RWPE1 (cell line): ENCODE measurements at regions not wholly inside any gene's neighbourhood (a gene's known extent, or its start where the extent isn't known, plus 50 kb on each side); places are given as distances from the start of the nearest gene placed in this dataset.

Experiments used
- CTCF ChIA-PET: fragments of 350-600 bp; sonication (Branson Sonifier 250); formaldehyde crosslinking; extraction: SDS; loops from one replicate; lab custom pipeline; 2021; lab: Yijun Ruan, JAX
- POLR2A ChIA-PET: fragments of 400-600 bp; formaldehyde crosslinking; extraction: SDS; loops from one replicate; lab custom pipeline; 2020; ENCODE audit warnings: antibody characterized with exemption; ENCODE audit not compliant: low non-redundant PET; lab: Yijun Ruan, JAX
- DNase-seq: peaks from one replicate; pipeline ENCODE4 v3.0.0; 2012; ENCODE audit warnings: low spot score
- H3K27ac ChIP-seq: fragments of 450-650 bp; 2 replicates; pipeline ENCODE4 v1.5.1; 2017
- CTCF ChIP-seq: fragments of 450-650 bp; conservative IDR thresholded peaks from 2 replicates; pipeline ENCODE4 v1.5.1; 2017; ENCODE audit warnings: low read depth, mild to moderate bottlenecking

- ChIA-PET POLR2A (no interaction called here), CTCF (no interaction called here)
- TF ChIP-seq CTCF = no peak
- DNase-seq = no peak
- no peak overlapping the region for H3K27ac ChIP-seq
Measured at GRCh38 chr18:56196495-56197225, 441.7 kb downstream of the TXNL1 start.

- H3K27ac ChIP-seq = no peak overlapping the region
- CTCF ChIA-PET = no interaction called here
- DNase-seq = no peak
- POLR2A ChIA-PET = no interaction called here
- TF ChIP-seq CTCF = no peak
Measured at GRCh38 chr18:56191334-56191733, 447.1 kb downstream of the TXNL1 start.

- CTCF ChIA-PET = interaction anchor here (0.8 kb wide), 1 partner anchor 21 kb away, joined by 3 read pairs; no protein-coding TSS in a partner anchor
- POLR2A ChIA-PET = no interaction called here
- H3K27ac ChIP-seq = no peak overlapping the region
- TF ChIP-seq CTCF = no peak
- no peak for DNase-seq
Measured at GRCh38 chr18:56189615-56190014, 448.8 kb downstream of the TXNL1 start.

GRCh38 chr18:56188529-56189275 is 449.7 kb downstream of the TXNL1 start:
- POLR2A ChIA-PET = no interaction called here
- no peak for TF ChIP-seq CTCF
- no peak overlapping the region for H3K27ac ChIP-seq
- CTCF ChIA-PET = no interaction called here
- no peak for DNase-seq

- no peak for DNase-seq
- CTCF ChIA-PET = no interaction called here
- H3K27ac ChIP-seq = no peak overlapping the region
- POLR2A ChIA-PET = no interaction called here
- TF ChIP-seq CTCF = no peak
Measured at GRCh38 chr18:56186319-56186718, 452.1 kb downstream of the TXNL1 start.

- POLR2A ChIA-PET = no interaction called here
- H3K27ac ChIP-seq = no peak overlapping the region
- CTCF ChIA-PET = no interaction called here
- TF ChIP-seq CTCF = no peak
- DNase-seq = no peak
Measured at GRCh38 chr18:56185126-56185525, 453.3 kb downstream of the TXNL1 start.
